Endothelial cell (in vitro differentiated cells): ENCODE measurements at regions not wholly inside any gene's neighbourhood (a gene's known extent, or its start where the extent isn't known, plus 50 kb on each side); places are given as distances from the start of the nearest gene placed in this dataset.

Source experiments
- DNase-seq: peaks from one replicate; pipeline ENCODE4 v3.0.0; 2021; ENCODE audit warnings: low spot score
- H3K27ac Mint-ChIP-seq: one replicate; pipeline ENCODE4 v1.8.0; 2021; ENCODE audit warnings: mixed read lengths, inconsistent platforms; ENCODE audit not compliant: unreplicated experiment
- H3K27me3 Mint-ChIP-seq: one replicate; pipeline ENCODE4 v1.8.0; 2021; ENCODE audit warnings: mild to moderate bottlenecking, moderate library complexity, mixed read lengths, inconsistent platforms; ENCODE audit not compliant: unreplicated experiment
- H3K36me3 Mint-ChIP-seq: one replicate; pipeline ENCODE4 v1.8.0; 2021; ENCODE audit warnings: mild to moderate bottlenecking, low read depth, mixed read lengths, inconsistent platforms; ENCODE audit not compliant: unreplicated experiment
- H3K4me1 Mint-ChIP-seq: one replicate; pipeline ENCODE4 v1.8.0; 2021; ENCODE audit warnings: mild to moderate bottlenecking, mixed read lengths, inconsistent platforms; ENCODE audit not compliant: unreplicated experiment
- H3K4me3 Mint-ChIP-seq: one replicate; pipeline ENCODE4 v1.8.0; 2021; ENCODE audit warnings: mild to moderate bottlenecking, mixed read lengths, inconsistent platforms; ENCODE audit not compliant: unreplicated experiment
- H3K9me3 Mint-ChIP-seq: one replicate; pipeline ENCODE4 v1.8.0; 2021; ENCODE audit warnings: mixed read lengths, inconsistent platforms; ENCODE audit not compliant: unreplicated experiment
- CTCF ChIP-seq: fragments of 200-600 bp; sonication (generic); IDR thresholded peaks from one replicate; pipeline ENCODE4 v1.5.0; 2021; ENCODE audit warnings: antibody characterized with exemption; ENCODE audit not compliant: unreplicated experiment

GRCh38 chr5:15385553-15385952 lies 114.4 kb upstream of the FBXL7 start:
- H3K27ac Mint-ChIP-seq: no peak overlapping the region
- peaks cover 4% of the 10 kb centered on the region for H3K9me3 Mint-ChIP-seq
- DNase-seq: no peak
- H3K36me3 Mint-ChIP-seq: no peaks in the 10 kb centered on the region
- H3K4me1 Mint-ChIP-seq: no peaks in the 10 kb centered on the region
- peaks cover 8% of the 10 kb centered on the region for H3K27me3 Mint-ChIP-seq
- TF ChIP-seq CTCF: no peak
- H3K4me3 Mint-ChIP-seq: no peak overlapping the region

GRCh38 chr5:15385037-15385436 lies 114.9 kb upstream of the FBXL7 start:
- no peak for TF ChIP-seq CTCF
- H3K4me1 Mint-ChIP-seq: no peaks in the 10 kb centered on the region
- H3K27ac Mint-ChIP-seq: no peak overlapping the region
- H3K4me3 Mint-ChIP-seq: no peak overlapping the region
- peaks cover 4% of the 10 kb centered on the region for H3K9me3 Mint-ChIP-seq
- H3K27me3 Mint-ChIP-seq: peaks cover 8% of the 10 kb centered on the region
- H3K36me3 Mint-ChIP-seq: no peaks in the 10 kb centered on the region
- no peak for DNase-seq

GRCh38 chr5:15384581-15384980 lies 115.4 kb upstream of the FBXL7 start:
- no peak overlapping the region for H3K4me3 Mint-ChIP-seq
- no peaks in the 10 kb centered on the region for H3K36me3 Mint-ChIP-seq
- no peak for DNase-seq
- H3K27ac Mint-ChIP-seq: no peak overlapping the region
- no peaks in the 10 kb centered on the region for H3K4me1 Mint-ChIP-seq
- no peak for TF ChIP-seq CTCF
- peaks cover 8% of the 10 kb centered on the region for H3K27me3 Mint-ChIP-seq
- H3K9me3 Mint-ChIP-seq: peaks cover 4% of the 10 kb centered on the region

GRCh38 chr5:15384176-15384575 lies 115.8 kb upstream of the FBXL7 start:
- no peak overlapping the region for H3K27ac Mint-ChIP-seq
- no peaks in the 10 kb centered on the region for H3K36me3 Mint-ChIP-seq
- no peaks in the 10 kb centered on the region for H3K4me1 Mint-ChIP-seq
- no peak for TF ChIP-seq CTCF
- peaks cover 4% of the 10 kb centered on the region for H3K9me3 Mint-ChIP-seq
- no peak for DNase-seq
- H3K27me3 Mint-ChIP-seq: peaks cover 8% of the 10 kb centered on the region
- H3K4me3 Mint-ChIP-seq: no peak overlapping the region

- Mint-ChIP-seq H3K9me3 (peaks cover 4% of the 10 kb centered on the region), H3K27me3 (peaks cover 8% of the 10 kb centered on the region), H3K4me3 (no peak overlapping the region), H3K36me3 (no peaks in the 10 kb centered on the region), H3K27ac (no peak overlapping the region), H3K4me1 (no peaks in the 10 kb centered on the region)
- no peak for TF ChIP-seq CTCF
- no peak for DNase-seq
Observed at GRCh38 chr5:15383469-15383868, 116.5 kb upstream of the FBXL7 start.
